ENCODE measurements at regions not wholly inside any gene's neighbourhood (a gene's known extent, or its start where the extent isn't known, plus 50 kb on each side); places are given as distances from the start of the nearest gene placed in this dataset.

DNA sequence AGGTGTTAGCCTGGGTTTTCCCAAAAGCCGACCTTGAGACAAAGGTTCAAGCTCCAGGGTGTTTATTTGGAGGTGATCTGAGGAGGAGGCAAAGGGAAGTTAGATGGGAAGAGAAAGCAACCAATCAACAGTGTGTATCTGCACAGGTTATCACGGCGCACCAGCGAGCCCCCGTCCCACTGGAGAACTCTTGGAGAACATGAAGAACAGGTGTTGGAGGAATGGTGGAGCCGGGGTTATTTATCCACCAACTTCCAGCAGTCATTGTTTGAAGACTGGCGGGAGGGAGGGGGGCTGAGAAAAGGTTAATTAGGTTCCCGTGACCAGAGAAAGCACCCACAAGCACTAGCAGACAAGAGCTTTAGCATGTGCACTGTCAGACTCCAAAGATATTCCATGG, 282.5 kb upstream of the FOXK1 start:
- ATAC-seq (no peak), DNase-seq (no peak)
- Mint-ChIP-seq H3K9me3 (peaks cover 0 to 32% (median 9%) of the 10 kb centered on the region in 9 donors), H3K27me3 (peaks cover 0 to 37% (median 9%) of the 10 kb centered on the region in 5 donors), H3K4me3 (no peak overlapping the region), H3K27ac (no peak overlapping the region), H3K4me1 (no peaks in the 10 kb centered on the region), H3K36me3 (peaks cover 0 to 2% (median 0%) of the 10 kb centered on the region in 3 donors)
- POLR2A ChIA-PET, result no interaction called here

DNA sequence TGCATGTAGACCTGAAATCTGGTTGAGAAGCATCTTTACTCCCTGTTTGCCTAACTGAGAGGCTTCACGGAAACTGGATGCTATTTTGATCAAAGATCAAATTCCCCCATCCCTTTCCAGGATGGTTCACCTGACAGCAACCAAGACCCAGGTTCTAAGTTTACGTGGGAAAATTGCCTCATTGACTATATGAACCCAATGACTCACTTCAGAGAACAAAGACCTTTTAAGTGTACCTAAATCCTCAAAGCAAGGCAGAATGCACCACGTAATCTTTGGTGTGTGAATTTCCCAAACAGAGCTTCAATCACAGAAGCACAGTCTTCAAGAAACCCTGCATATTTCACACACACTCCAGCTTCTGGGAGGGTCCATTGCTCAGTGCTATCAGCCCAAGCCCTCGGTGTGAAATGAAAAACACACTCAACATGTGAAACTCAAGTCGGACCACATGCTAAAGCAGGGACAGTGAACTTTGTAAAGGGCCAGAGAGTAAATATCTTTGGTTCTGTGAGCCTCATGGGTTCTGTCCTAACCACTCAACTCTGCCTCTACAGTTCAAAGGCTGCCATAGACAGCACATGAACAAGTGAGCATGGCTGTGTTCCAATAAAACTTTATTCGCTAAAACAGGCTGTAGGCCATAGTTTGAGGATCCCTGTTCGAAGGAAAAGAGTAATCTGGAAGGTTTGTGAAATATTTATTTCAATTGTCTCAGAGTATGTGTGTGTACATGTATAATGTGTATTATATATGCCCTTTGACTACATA, 275.6 kb upstream of the FOXK1 start:
- POLR2A ChIA-PET, result no interaction called here
- peaks cover 3 to 47% (median 11%) of the 10 kb centered on the region in 9 donors for H3K9me3 Mint-ChIP-seq
- no peak overlapping the region for H3K27ac Mint-ChIP-seq
- no peak for DNase-seq
- H3K4me1 Mint-ChIP-seq, result no peaks in the 10 kb centered on the region
- H3K4me3 Mint-ChIP-seq, result no peak overlapping the region
- ATAC-seq, result no peak
- H3K27me3 Mint-ChIP-seq, result peaks cover 1 to 53% (median 17%) of the 10 kb centered on the region in 5 donors
- peaks cover 0 to 5% (median 0%) of the 10 kb centered on the region in 3 donors for H3K36me3 Mint-ChIP-seq

DNA sequence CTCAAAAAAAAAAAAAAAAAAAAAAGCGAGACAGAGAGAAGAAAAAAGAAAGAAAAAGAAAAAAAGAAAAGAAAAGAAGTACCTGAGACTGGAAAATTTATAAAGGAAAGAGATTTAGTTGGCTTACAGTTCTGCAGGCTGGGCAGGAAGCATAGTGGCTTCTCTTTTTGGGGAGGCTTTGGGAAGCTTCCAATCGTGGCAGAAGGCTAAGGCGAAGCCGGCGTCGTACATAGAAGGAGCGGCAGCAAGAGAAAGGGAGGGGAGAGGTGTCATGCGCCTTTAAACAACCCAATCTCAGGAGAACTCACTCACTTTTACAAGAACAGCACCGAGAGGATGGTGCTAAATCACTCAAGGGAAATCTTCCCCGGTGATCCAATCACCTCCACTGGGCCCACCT, 272.1 kb upstream of the FOXK1 start:
- Mint-ChIP-seq H3K27me3 (peaks cover 1 to 32% (median 6%) of the 10 kb centered on the region in 5 donors), H3K36me3 (peaks cover 0 to 6% (median 0%) of the 10 kb centered on the region in 3 donors), H3K4me1 (no peaks in the 10 kb centered on the region), H3K27ac (no peak overlapping the region), H3K4me3 (no peak overlapping the region), H3K9me3 (peaks cover 1 to 33% (median 13%) of the 10 kb centered on the region in 9 donors)
- POLR2A ChIA-PET, result no interaction called here
- ATAC-seq (no peak), DNase-seq (no peak)

DNA sequence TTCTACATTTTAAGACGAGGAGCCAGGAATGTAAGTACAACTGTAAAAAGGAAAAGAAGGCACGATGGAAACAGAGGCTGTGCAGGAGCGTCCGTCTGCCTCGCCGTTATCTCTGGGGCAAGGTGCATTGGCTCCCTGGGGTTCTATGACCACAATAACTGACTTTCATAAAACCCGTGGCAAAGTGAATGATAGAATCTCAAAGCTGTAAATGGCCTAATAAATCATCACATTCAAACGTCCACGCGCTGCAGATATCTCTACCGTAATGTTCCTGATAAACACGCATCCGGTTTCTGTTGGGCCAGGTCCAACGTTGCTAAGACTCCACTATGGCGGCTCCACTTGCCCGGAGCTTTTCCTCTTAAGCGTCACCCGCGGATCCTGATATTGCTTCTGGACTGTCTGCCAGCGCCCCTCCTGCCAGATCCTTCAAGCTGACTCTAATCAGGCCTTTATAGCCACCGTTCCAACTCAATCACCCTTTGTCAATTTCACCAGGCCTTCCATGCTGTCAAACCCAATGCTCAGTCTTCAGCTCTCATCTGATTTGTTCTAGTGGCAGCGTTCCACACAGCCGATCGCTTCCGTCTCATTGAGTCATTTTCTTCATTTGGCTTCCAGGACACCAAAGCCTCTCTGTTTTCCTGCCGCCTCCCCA, 265.6 kb upstream of the FOXK1 start:
- Mint-ChIP-seq H3K27me3 (peaks cover 0 to 17% (median 14%) of the 10 kb centered on the region in 5 donors), H3K9me3 (peaks cover 7 to 34% (median 18%) of the 10 kb centered on the region in 9 donors), H3K27ac (no peak overlapping the region), H3K4me1 (peaks cover 0 to 4% (median under 1%) of the 10 kb centered on the region in 4 donors), H3K4me3 (peak overlapping the region in 7 of 10 donors; percentile 43 to 79 (median 56)), H3K36me3 (peaks cover 0 to 16% (median 1%) of the 10 kb centered on the region in 3 donors)
- ATAC-seq, result no peak
- POLR2A ChIA-PET, result no interaction called here
- DNase-seq, result no peak

DNA sequence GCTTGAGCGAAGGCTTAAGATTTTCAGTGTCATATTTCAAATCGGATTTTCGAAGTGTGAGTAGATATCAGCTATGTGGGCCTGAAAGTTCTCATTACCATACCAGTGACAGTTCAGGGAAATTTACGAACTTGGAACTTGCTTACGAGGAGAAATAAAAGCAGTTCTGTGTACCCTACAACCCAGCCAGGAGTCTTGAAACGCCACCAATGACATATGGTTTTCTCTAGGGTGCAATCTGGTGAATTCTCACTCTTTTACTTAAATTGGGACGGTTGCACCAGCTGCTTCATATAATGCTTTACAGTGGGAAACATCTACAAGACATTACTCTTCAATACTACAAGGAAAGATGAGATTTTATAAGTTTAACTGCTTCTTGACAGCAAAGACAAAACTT, 253.6 kb upstream of the FOXK1 start:
- Mint-ChIP-seq H3K4me3 (no peak overlapping the region), H3K4me1 (no peaks in the 10 kb centered on the region), H3K9me3 (peaks cover 0 to 36% (median 16%) of the 10 kb centered on the region in 9 donors), H3K27me3 (peaks cover 8 to 50% (median 19%) of the 10 kb centered on the region in 5 donors), H3K36me3 (peaks cover 0 to 15% (median 0%) of the 10 kb centered on the region in 3 donors), H3K27ac (no peak overlapping the region)
- POLR2A ChIA-PET, result no interaction called here
- ATAC-seq, result no peak
- no peak for DNase-seq

DNA sequence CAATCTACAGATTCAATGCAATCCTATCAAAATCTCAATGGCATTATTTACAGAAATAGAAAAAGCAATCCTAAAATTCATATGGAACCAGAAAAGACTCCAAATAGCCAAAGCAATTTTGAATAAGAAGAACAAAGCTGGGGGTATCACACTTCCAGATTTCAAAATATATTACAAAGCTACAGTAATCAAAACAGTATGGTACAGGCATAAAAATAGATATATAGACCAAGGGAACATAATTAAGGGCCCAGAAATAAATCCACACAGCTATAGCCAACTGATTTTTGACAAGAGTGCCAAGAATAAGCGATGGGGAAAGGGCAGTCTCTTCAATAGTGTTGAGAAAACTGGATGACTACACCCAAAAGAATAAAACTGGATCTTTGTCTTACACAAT, 251.9 kb upstream of the FOXK1 start:
- Mint-ChIP-seq H3K9me3 (peaks cover 0 to 34% (median 15%) of the 10 kb centered on the region in 9 donors), H3K27me3 (peaks cover 8 to 44% (median 23%) of the 10 kb centered on the region in 5 donors), H3K4me1 (no peaks in the 10 kb centered on the region), H3K36me3 (peaks cover 0 to 15% (median 0%) of the 10 kb centered on the region in 3 donors), H3K4me3 (no peak overlapping the region), H3K27ac (no peak overlapping the region)
- POLR2A ChIA-PET, result no interaction called here
- DNase-seq (no peak), ATAC-seq (no peak)

DNA sequence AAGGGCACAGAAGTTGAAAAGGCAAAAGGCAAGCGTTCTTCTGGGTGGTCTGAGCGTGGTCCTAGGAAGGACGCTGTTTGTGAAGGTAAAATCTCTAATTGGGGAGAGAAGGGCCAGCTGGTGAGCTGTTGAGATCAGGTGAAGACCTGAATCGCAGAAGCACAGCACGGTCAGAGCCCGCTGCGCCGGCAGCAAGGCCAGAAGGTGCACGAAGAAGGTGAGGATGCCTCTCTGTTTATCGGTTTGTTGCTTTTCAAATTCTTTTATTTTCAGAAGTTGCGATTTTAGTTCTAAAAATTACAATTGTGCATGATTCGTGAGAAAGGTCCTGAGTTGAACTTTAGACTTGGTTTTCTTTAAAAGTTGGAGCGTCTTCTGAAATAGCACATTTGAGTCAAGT, 247.8 kb upstream of the FOXK1 start:
- H3K4me3 Mint-ChIP-seq, result no peak overlapping the region
- DNase-seq (no peak), ATAC-seq (no peak)
- peaks cover 0 to 23% (median 11%) of the 10 kb centered on the region in 9 donors for H3K9me3 Mint-ChIP-seq
- POLR2A ChIA-PET, result no interaction called here
- H3K36me3 Mint-ChIP-seq, result peaks cover 0 to 9% (median 0%) of the 10 kb centered on the region in 3 donors
- peaks cover 5 to 40% (median 18%) of the 10 kb centered on the region in 5 donors for H3K27me3 Mint-ChIP-seq
- H3K4me1 Mint-ChIP-seq, result no peaks in the 10 kb centered on the region
- no peak overlapping the region for H3K27ac Mint-ChIP-seq

DNA sequence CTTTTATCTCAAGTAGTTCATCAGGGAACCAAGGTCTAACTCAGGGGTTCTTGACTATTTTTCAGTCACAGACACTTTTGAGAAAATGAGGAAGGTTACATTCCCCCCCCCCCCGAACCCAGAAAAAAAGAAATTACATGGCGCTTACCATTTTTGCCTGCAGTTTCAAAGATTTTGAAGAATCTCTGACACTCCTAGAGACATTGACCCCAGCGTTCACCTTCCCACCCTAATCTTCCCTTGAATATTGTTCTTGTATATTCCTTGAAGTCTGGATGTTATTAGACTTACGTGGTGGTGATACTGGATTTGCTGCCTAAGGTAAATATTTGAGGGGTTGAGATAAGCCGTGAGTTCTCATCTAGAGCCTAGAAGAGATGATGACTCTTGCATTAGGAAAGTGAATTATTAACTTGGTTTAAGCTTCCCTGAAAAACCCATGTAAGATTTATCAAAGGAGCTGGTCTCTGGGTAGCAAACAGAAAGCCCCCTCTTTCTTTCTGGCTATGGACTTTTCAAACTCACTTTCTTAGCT, 245.7 kb upstream of the FOXK1 start:
- ATAC-seq, result no peak
- peaks cover 0 to 7% (median 0%) of the 10 kb centered on the region in 9 donors for H3K9me3 Mint-ChIP-seq
- H3K27me3 Mint-ChIP-seq, result peaks cover 4 to 40% (median 18%) of the 10 kb centered on the region in 5 donors

DNA sequence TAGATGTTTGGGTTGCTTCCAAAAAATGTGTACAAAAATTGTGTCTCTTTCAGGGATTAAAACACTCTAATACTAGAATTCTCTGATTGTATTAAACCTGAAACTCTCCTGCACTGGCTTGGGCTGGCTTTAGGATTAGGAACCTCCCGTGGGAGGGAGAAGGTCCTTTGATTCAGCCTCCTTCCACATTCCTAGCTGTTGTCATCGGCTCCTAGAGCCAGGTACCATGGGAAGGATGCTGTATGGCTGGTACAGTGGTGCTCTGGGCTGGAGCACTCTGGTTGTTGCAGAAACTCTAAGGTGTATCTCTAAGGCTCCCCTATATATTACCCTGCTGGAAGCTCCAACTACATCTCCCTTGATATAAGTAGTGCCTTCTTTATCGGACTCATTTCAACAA, 245.2 kb upstream of the FOXK1 start:
- peaks cover 2 to 36% (median 18%) of the 10 kb centered on the region in 5 donors for H3K27me3 Mint-ChIP-seq
- ATAC-seq, result no peak
- POLR2A ChIA-PET, result interaction anchor here (0.6 kb wide), 1 partner anchor 389 kb away, joined by 4 read pairs; no protein-coding TSS in a partner anchor

More for the DNA sequence above, 245.7 kb upstream of the FOXK1 start:
- peaks cover 0 to 4% (median 0%) of the 10 kb centered on the region in 3 donors for H3K36me3 Mint-ChIP-seq
- no peak overlapping the region for H3K27ac Mint-ChIP-seq
- H3K4me3 Mint-ChIP-seq, result no peak overlapping the region
- DNase-seq, result no peak
- POLR2A ChIA-PET, result interaction anchor here (0.6 kb wide), 1 partner anchor 390 kb away, joined by 4 read pairs; no protein-coding TSS in a partner anchor
- H3K4me1 Mint-ChIP-seq, result no peaks in the 10 kb centered on the region

DNA sequence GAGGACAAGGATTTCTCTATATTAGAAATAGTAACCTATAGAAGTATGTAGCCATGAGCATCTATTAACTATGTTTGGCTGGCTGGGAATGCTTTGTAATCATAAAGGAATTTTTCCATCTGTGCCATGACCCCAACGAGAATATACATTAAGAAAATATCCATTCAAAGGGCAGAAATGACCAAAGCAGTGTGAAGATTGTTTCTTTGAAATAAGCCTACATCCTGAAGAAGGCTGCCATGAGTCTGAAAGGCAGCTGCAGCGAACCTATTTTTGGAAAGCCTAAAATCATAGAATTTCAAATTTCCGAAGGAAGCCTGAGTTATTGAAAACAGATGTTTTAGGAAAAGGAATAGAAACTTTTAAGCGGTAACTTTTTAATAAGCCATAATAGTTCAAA, 244.2 kb upstream of the FOXK1 start:
- H3K4me1 Mint-ChIP-seq, result no peaks in the 10 kb centered on the region

More for the DNA sequence above, 245.2 kb upstream of the FOXK1 start:
- Mint-ChIP-seq H3K36me3 (peaks cover 0 to 1% (median 0%) of the 10 kb centered on the region in 3 donors), H3K27ac (no peak overlapping the region), H3K9me3 (peaks cover 0 to 4% (median 0%) of the 10 kb centered on the region in 9 donors), H3K4me1 (no peaks in the 10 kb centered on the region), H3K4me3 (no peak overlapping the region)
- no peak for DNase-seq

DNA sequence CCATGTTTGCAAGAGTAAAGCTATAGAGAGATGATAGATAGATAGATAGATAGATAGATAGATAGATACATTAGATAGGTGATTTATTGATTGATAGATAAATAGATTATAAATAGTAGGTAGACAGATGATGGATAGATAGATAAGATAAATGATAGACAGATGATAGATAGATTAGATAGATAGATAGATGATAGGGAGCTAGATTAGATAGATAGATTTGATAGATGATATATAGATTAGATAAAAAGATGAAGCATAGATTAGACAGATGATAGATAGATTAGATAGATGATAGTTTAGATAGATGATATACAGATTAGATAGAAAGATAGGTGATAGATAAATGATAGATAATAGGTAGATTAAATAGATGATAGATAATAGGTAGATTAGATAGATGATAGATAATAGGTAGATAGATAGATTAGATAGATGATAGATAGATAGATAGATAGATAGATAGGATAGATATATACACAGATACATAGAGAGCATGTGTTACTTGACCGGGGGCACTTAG, 243.3 kb upstream of the FOXK1 start:
- Mint-ChIP-seq H3K4me3 (no peak overlapping the region), H3K36me3 (no peaks in the 10 kb centered on the region), H3K4me1 (no peaks in the 10 kb centered on the region), H3K27ac (no peak overlapping the region), H3K27me3 (peaks cover 4 to 36% (median 18%) of the 10 kb centered on the region in 5 donors), H3K9me3 (peaks cover 0 to 2% (median 0%) of the 10 kb centered on the region in 9 donors)
- DNase-seq (no peak), ATAC-seq (no peak)
- POLR2A ChIA-PET, result no interaction called here

More for the DNA sequence above, 244.2 kb upstream of the FOXK1 start:
- POLR2A ChIA-PET, result no interaction called here
- H3K27ac Mint-ChIP-seq, result no peak overlapping the region
- peaks cover 4 to 32% (median 18%) of the 10 kb centered on the region in 5 donors for H3K27me3 Mint-ChIP-seq
- H3K4me3 Mint-ChIP-seq, result no peak overlapping the region
- DNase-seq, result no peak
- H3K36me3 Mint-ChIP-seq, result no peaks in the 10 kb centered on the region
- H3K9me3 Mint-ChIP-seq, result peaks cover 0 to 2% (median 0%) of the 10 kb centered on the region in 9 donors
- no peak for ATAC-seq

DNA sequence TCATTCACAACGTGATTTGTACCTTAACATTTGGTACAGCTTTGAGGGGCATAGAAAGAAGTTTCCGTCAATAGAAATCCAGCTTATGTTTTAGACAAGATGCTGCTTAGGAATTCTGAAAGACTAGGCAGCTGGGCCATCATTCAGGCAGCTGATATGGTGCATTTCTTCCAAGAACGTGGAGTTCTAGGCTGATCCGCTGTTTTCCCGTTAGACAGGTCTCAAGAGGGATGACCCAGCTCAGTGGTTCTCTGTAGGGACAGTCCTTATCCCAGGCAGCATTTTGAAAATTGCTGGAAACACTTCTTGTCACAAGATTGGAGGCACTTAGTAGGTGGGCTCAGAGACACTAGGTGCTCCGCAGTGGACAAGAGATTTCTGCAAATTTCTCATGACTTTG, 242.7 kb upstream of the FOXK1 start:
- H3K36me3 Mint-ChIP-seq, result no peaks in the 10 kb centered on the region
- ATAC-seq (no peak), DNase-seq (no peak)
- peaks cover 0 to 2% (median 0%) of the 10 kb centered on the region in 9 donors for H3K9me3 Mint-ChIP-seq
- no peaks in the 10 kb centered on the region for H3K4me1 Mint-ChIP-seq
- no peak overlapping the region for H3K27ac Mint-ChIP-seq
- no peak overlapping the region for H3K4me3 Mint-ChIP-seq
- H3K27me3 Mint-ChIP-seq, result peaks cover 8 to 43% (median 20%) of the 10 kb centered on the region in 5 donors
- POLR2A ChIA-PET, result no interaction called here

Measured in naive thymus-derived CD8-positive, alpha-beta T cell (primary cell).